Calu3 (cell line): ENCODE measurements at regions not wholly inside any gene's neighbourhood (a gene's known extent, or its start where the extent isn't known, plus 50 kb on each side); places are given as distances from the start of the nearest gene placed in this dataset.

Experiments used
- BruUV-seq: library from RNA; stranded (reverse); fragments of 400-500 nt; replicated peaks from 2 replicates; lab custom pipeline; 2021; lab: Mats Ljungman, UMichigan
- CTCF ChIA-PET: fragments of 300-600 bp; sonication (Branson Sonifier 250); formaldehyde crosslinking; loops from one replicate; lab custom pipeline; 2022; ENCODE audit warnings: antibody characterized with exemption; lab: Charles Lee
- DNase-seq: peaks from one replicate; pipeline ENCODE4 v3.0.0; 2022
- H3K27ac Mint-ChIP-seq: one replicate; pipeline ENCODE4 v1.8.0; 2022; ENCODE audit warnings: mixed read lengths; ENCODE audit not compliant: unreplicated experiment
- H3K27me3 Mint-ChIP-seq: one replicate; pipeline ENCODE4 v1.8.0; 2022; ENCODE audit warnings: mixed read lengths; ENCODE audit not compliant: unreplicated experiment
- H3K36me3 Mint-ChIP-seq: one replicate; pipeline ENCODE4 v1.8.0; 2022; ENCODE audit warnings: mild to moderate bottlenecking, moderate library complexity, mixed read lengths; ENCODE audit not compliant: insufficient read depth, unreplicated experiment
- H3K4me1 Mint-ChIP-seq: one replicate; pipeline ENCODE4 v1.8.0; 2022; ENCODE audit warnings: mild to moderate bottlenecking, low read depth, mixed read lengths; ENCODE audit not compliant: unreplicated experiment
- H3K4me3 Mint-ChIP-seq: one replicate; pipeline ENCODE4 v1.8.0; 2022; ENCODE audit warnings: mild to moderate bottlenecking, low read depth, moderate library complexity, mixed read lengths; ENCODE audit not compliant: unreplicated experiment
- H3K9me3 Mint-ChIP-seq: one replicate; pipeline ENCODE4 v1.8.0; 2022; ENCODE audit warnings: low read depth, mixed read lengths; ENCODE audit not compliant: unreplicated experiment
- intact Hi-C: fragments of 100-400 bp; cut with micrococcal nuclease; formaldehyde crosslinking; loops from one replicate; pipeline ENCODE4 v1.10.0; 2022; ENCODE audit not compliant: unreplicated experiment
- TF ChIP-seq, protein P1 (sequence below): fragments of 200-600 bp; IDR thresholded peaks from one replicate; pipeline ENCODE4 v1.8.0; 2022; ENCODE audit warnings: antibody characterized with exemption; ENCODE audit not compliant: unreplicated experiment

DNA sequence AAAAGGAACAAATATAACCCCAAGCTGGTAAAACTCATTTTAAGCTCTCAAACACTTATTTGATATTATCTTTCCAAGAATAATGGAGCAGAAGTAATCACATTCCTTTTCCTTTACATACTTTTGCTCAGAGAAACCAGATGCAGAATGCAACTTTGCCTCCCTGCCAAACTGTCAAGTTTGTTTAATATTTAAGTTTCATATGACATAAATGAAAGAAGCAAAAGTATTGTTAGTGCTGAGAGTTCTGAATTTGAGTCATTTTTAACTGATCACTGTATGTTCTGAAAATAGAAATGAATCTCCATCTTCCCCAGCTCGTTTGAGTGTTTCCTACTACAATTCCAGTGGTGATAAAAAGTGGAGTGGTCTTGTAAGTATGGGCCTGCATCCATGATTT is 423.4 kb downstream of the PID1 start:
- Mint-ChIP-seq H3K36me3 (no peaks in the 10 kb centered on the region), H3K4me3 (no peak overlapping the region), H3K9me3 (peaks cover 10% of the 10 kb centered on the region), H3K27ac (no peak overlapping the region), H3K4me1 (no peaks in the 10 kb centered on the region), H3K27me3 (no peaks in the 10 kb centered on the region)
- no peak for DNase-seq
- no TSS peak for BruUV-seq
- intact Hi-C loops, result no loop called here
- CTCF ChIA-PET, result no interaction called here
- TF ChIP-seq, protein P1, sequence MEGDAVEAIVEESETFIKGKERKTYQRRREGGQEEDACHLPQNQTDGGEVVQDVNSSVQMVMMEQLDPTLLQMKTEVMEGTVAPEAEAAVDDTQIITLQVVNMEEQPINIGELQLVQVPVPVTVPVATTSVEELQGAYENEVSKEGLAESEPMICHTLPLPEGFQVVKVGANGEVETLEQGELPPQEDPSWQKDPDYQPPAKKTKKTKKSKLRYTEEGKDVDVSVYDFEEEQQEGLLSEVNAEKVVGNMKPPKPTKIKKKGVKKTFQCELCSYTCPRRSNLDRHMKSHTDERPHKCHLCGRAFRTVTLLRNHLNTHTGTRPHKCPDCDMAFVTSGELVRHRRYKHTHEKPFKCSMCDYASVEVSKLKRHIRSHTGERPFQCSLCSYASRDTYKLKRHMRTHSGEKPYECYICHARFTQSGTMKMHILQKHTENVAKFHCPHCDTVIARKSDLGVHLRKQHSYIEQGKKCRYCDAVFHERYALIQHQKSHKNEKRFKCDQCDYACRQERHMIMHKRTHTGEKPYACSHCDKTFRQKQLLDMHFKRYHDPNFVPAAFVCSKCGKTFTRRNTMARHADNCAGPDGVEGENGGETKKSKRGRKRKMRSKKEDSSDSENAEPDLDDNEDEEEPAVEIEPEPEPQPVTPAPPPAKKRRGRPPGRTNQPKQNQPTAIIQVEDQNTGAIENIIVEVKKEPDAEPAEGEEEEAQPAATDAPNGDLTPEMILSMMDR, result no peak

DNA sequence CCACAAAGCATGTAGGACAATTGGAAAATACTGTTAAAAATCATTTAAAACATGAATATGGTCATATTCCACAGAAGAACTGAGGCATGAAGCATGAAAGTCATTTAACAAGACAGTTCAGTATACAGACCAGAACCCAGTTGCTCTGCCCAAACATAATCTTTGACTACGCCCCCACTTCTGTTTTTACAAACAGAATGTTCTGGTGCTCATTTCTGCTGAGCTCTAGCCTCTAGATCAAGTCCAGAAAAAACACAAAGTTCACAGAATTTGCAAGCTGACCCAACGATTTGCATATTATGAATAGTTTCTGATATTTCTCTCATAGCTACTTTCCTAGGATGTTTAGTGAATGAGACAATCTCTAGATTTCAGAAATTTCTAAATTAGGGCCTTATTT is 424.9 kb downstream of the PID1 start:
- BruUV-seq, result no TSS peak
- TF ChIP-seq, protein P1, result no peak
- Mint-ChIP-seq H3K27ac (no peak overlapping the region), H3K27me3 (no peaks in the 10 kb centered on the region), H3K4me1 (no peaks in the 10 kb centered on the region), H3K9me3 (peaks cover 6% of the 10 kb centered on the region), H3K36me3 (no peaks in the 10 kb centered on the region), H3K4me3 (no peak overlapping the region)
- CTCF ChIA-PET, result no interaction called here
- intact Hi-C loops, result no loop called here
- no peak for DNase-seq

DNA sequence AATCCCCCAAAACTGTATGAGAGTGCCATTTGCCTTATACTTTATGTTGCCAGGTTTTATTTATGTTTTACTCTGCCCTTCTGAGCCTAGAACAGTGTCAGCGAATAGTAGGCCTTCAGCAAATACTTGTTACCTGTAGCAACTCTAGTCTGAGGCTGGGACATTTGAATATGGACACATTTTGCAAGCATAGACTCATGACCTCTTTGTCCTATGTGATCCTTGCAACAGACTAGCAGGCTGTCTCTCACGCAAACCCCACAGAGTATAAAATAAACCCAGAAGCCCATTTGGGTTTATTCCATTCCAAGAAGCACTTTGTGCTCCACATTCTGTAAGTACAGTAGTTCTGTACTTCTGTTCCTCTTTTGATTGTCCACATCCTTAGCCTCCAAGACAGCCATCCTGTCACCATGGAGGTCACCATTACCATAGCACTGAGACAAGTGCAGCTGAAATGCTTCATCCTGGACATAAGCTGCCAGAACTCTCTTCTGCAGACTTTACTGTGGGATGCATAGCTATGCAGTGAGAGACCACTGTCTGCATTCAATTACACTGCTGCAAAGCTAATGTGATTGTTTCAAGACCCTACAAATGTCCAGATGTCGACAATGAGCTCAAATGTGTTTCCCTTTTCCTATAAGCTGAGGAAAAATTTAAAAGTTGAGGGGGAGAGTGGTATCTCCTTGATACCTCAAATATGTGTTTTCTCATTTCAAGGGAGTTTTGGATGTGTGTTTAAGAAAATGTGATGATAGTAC is 425.7 kb downstream of the PID1 start:
- no peak for DNase-seq
- no peaks in the 10 kb centered on the region for H3K4me1 Mint-ChIP-seq
- TF ChIP-seq, protein P1, result no peak
- no peaks in the 10 kb centered on the region for H3K36me3 Mint-ChIP-seq
- H3K27me3 Mint-ChIP-seq, result no peaks in the 10 kb centered on the region
- BruUV-seq, result no TSS peak
- no peak overlapping the region for H3K27ac Mint-ChIP-seq
- no peak overlapping the region for H3K4me3 Mint-ChIP-seq
- CTCF ChIA-PET, result interaction anchor here (0.7 kb wide), 1 partner anchor 61 kb away, joined by 3 read pairs; no protein-coding TSS in a partner anchor
- intact Hi-C loops, result no loop called here
- no peaks in the 10 kb centered on the region for H3K9me3 Mint-ChIP-seq

DNA sequence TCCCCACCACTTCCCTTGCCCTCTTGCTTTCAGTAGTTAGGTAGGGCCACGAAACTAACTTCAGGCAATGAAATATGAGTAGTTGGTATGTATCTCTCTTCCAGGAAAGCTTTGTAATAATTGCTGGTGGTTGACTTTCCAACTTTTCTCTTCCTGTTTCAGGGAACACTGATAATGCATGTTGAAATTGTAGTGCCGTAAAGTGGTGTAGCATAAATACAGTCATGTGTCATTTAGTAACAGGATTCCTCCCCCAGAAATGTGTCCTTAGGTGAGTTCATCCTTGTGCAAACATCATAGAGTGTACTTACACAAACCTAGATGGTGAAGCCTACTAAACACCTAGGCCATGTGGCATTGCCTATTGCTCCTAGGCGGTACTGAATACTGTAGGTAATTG is 429.2 kb downstream of the PID1 start:
- H3K36me3 Mint-ChIP-seq, result no peaks in the 10 kb centered on the region
- H3K9me3 Mint-ChIP-seq, result no peaks in the 10 kb centered on the region
- no peak overlapping the region for H3K27ac Mint-ChIP-seq
- H3K4me1 Mint-ChIP-seq, result no peaks in the 10 kb centered on the region
- no peak for DNase-seq
- TF ChIP-seq, protein P1, result no peak
- intact Hi-C loops, result no loop called here
- H3K4me3 Mint-ChIP-seq, result no peak overlapping the region
- no peaks in the 10 kb centered on the region for H3K27me3 Mint-ChIP-seq
- CTCF ChIA-PET, result no interaction called here
- BruUV-seq, result no TSS peak
